ENCODE measurements at regions not wholly inside any gene's neighbourhood (a gene's known extent, or its start where the extent isn't known, plus 50 kb on each side); places are given as distances from the start of the nearest gene placed in this dataset.
A peak's percentile ranks its signal among the peaks of the same experiment; 100 is the strongest.

DNA sequence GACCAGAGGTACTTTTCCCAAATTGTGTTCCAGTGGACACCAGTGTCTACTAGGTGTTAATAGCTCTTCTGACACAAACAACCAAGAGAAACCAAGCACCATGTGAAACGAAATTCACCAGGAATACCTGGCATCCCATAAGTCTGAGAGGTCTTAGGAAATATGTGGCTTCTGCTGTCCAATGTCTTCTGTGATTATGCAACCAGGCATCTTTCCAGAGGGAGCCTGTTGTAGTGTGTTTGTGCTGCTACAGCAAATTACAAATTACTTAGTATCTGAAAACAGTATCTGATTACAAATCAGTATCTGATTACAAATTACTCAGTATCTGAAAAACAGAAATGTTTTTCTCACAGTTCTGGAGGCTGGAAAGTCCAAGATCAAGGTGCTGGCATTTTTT lies 133.6 kb upstream of the NPVF start:
- DNase-seq = no peak

DNA sequence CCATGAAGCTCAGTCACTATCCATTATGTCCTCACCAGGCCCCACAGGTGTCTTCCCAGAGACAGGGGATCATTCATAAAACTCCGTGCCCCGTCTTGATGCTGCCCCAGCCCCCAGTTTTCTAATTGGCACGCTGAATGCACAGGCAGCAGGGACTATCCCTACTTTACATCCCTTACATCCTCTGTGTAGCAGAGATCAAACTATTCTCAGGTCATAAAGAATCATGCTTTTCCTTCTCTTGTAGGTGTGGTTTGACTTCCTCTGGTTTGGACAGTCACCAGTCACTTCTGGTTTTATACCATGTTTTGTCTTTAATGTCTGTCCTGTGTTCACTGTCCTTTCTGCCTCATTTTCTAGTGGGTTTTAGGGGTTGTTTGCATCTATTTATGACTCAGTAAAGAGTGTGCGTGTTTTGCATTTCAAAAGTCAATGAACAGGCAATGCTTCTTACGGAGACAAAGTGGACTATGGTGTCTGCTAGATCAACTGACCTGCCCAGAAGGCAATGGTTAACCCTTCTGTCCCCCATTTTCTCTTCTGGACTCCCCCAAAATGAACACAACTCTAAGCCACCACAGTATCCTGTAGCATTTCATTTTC lies 140.4 kb upstream of the NPVF start:
- DNase-seq = no peak

DNA sequence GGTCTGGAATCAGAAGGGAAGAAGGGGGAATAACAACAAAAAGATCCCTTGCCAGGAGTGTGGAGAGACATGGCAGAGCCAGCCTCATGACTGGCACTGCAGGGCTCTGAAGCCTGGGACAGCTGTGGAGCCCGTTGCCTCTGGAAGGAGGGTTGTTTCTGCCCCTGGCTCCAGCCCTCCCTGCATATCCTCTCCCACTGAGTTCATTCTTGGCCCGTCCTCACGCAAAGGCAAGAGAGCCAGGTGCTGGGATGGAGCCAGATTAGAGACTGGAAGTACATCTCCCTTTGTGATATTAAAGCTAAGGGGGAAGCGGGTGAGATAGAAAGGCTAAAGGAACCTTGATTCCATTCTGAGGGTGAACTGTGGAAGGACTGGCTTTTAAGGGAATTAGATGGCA lies 141.5 kb upstream of the NPVF start:
- no peak for DNase-seq

GRCh38 chr7:25371972-25372371 lies 143.7 kb upstream of the NPVF start:
- DNase-seq = no peak

DNA sequence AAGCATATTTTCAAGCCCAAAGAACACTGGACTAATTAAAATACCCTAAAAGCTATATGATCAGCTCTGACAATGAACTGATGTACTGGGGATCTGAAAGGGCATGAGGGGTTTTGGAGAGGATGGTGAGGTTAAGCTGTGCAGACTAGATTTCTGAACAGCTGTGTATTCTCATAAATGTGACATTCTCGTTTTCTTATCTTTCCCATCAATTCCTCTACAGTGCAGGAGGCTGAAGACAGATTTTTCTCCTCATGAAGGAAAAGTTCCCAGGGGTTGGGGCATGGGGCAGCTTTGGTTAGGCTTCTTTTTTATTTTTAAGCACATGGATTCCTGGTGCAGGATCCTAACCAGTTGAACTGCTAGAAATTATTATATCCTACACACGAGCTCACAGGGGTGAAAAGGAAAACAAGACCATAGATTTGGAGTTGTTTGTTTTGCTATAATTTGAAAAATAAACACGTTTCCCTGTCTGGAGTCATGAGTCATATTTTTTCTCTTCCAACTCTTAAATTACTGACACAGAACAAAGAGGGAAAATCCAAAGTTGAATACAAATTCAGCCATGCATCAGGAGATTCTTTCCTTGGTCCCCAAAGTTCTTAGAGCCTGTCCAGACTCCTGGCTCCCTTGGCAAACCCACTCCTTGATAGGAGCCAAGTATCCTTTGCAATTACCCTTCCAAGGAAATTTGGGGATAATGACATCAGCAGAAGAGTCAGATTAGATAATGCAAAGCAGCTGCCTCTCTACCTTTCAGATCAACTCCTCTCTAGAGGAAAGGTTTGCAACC lies 147.7 kb upstream of the NPVF start:
- DNase-seq = no peak

GRCh38 chr7:25379351-25380300 lies 151.3 kb upstream of the NPVF start:
- DNase-seq = no peak

DNA sequence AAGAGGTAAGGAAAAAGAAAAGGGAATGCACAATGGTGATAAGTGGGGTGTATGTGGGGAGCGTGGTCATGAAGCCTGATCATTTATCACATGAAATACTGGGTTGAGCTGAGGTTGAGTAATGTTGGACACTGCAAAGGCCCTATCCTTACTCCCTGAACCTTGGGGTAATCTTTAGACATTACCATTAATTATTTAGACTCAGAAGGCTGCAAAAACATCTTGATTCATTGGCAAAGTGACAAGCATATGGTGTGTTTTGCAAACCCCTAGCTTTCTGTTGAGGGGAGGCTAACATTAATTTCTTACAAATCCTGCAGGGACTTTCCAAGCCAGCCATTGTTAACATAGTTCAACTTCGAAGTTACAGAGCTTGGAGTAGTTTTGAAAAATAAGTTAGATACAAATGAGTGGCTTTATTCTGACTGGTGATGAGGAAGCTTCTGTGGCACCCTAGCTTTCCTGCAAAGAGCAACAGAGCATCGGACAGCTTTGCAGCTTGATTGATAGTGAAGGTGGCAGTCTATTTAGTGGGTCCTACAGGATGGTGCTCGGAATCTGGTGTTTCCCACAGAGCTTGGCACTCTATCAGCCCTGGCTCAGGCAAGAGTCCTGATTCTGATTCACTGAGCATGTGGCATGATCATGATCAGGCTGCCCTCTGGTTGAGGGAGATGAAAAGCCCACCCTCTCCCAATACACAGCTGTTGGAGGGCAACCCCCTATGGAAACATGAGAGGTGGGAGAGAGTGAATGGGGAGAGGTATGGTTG lies 153.7 kb upstream of the NPVF start:
- DNase-seq = no peak

GRCh38 chr7:25382869-25383268 lies 154.6 kb upstream of the NPVF start:
- DNase-seq = no peak

- DNase-seq = no peak
Observed at GRCh38 chr7:25383402-25383801, 155.1 kb upstream of the NPVF start.

GRCh38 chr7:25384788-25385505 lies 156.7 kb upstream of the NPVF start:
- peak; percentile 67 for DNase-seq

- DNase-seq = no peak
Observed at GRCh38 chr7:25385506-25386136, 157.3 kb upstream of the NPVF start.

GRCh38 chr7:25386311-25386744 lies 158.0 kb upstream of the NPVF start:
- no peak for DNase-seq

DNA sequence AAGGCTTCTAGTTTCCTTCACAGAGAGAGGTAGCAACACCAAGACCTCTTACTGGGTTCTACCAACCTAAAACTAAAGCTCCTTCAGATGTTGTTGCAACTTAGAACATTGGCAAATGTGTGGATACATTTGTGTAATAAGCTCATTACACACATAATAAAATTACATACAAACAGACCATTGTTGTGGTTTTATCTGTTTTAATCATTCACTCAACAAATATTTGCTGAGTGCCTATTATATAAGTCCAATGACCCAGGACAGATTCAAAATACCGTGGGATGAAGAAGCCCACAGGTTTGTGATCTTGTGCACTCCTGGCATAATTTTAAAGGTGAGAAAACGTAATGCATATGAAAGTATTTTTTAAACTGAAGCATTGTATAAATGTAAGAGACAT lies 160.4 kb upstream of the NPVF start:
- DNase-seq = no peak

GRCh38 chr7:25389489-25390106 lies 161.3 kb upstream of the NPVF start:
- peak; percentile 49 for DNase-seq

- no peak for DNase-seq
Observed at GRCh38 chr7:25391295-25391861, 163.1 kb upstream of the NPVF start.

- DNase-seq = no peak
Observed at GRCh38 chr7:25391961-25392587, 163.8 kb upstream of the NPVF start.

DNA sequence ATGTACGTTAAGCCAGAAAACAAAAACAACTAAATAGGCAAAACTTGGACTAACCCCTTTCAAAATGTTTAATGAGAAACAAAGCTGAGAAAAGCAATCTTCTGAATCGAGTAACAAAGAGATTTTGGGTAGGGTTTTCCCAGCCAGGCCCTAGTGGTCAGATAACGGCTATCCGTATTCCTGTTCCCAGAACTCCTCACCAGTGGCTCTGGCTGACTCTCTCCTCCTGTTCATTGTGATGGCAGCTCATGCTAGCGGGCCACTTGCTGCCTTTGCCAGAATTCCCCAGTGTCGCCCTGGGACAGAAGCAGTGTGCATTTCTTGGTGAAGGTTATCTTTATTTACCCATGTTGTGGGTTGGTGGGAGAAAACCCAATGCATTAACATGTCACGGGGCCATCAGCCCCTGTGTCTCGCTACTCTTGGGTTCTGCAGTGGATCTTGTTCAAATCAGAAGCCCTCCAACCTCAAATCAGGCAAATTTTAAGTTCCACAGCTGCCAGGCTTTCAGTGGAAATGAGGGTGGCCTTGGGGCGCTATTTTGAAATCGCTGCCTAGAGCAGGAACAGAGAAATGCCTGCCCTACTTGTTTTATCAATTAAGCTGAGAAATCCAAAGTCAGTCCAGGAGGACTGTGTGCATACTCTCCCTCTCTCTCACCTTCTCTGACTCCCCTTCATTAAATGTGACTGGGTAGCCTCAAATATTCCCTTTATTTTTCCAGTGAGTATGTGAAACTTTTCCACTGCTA lies 164.5 kb upstream of the NPVF start:
- no peak for DNase-seq

GRCh38 chr7:25395976-25396375 lies 167.7 kb upstream of the NPVF start:
- no peak for DNase-seq

DNA sequence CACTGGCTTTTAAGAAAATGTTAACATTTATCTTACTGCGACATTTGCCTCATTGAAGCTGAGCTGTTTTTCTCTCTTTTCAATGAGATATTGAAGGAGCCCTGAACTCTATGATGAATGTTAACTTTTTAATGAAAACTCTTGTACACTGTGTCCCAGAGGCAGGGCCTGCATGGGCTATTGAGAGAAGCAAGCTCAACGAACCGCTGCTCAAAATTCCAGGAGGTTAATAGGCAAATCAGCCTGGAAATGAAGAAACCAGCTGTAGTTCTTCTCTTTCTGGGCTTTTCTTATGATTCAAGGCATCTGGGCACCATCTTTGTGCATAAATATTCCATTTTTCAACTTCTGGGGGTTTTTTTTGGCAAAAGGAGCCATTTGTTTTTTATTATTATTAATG lies 168.4 kb upstream of the NPVF start:
- no peak for DNase-seq
